ENCODE measurements at regions not wholly inside any gene's neighbourhood (a gene's known extent, or its start where the extent isn't known, plus 50 kb on each side); places are given as distances from the start of the nearest gene placed in this dataset.

- no peaks in the 10 kb centered on the region for H3K27me3 ChIP-seq (replicated peaks; ENCODE audit: control insufficient read depth, insufficient read depth, low read length)
- H3K36me3 ChIP-seq (ENCODE audit: control insufficient read depth, insufficient read depth, low read length), result no peaks in the 10 kb centered on the region
- no peak for DNase-seq (ENCODE audit: extremely low read depth, insufficient read length)
- no peak for TF ChIP-seq CTCF (IDR thresholded peaks at IDR 0.05; ENCODE audit: insufficient read depth, low read length, poor library complexity, severe bottlenecking)
- no peak overlapping the region for H3K4me3 ChIP-seq (replicated peaks; ENCODE audit: low read depth, low read length)
Observed at GRCh38 chr15:31598620-31599019, 272.0 kb downstream of the KLF13 start.

GRCh38 chr15:31605467-31605931, 278.9 kb downstream of the KLF13 start:
- no peaks in the 10 kb centered on the region for H3K36me3 ChIP-seq (ENCODE audit: control insufficient read depth, insufficient read depth, low read length)
- DNase-seq (ENCODE audit: extremely low read depth, insufficient read length), result no peak
- peak; percentile 17 for TF ChIP-seq CTCF (IDR thresholded peaks at IDR 0.05; ENCODE audit: insufficient read depth, low read length, poor library complexity, severe bottlenecking)
- no peaks in the 10 kb centered on the region; the same call in 1 of the 2 replicates for H3K27me3 ChIP-seq (replicated peaks; ENCODE audit: control insufficient read depth, insufficient read depth, low read length)
- H3K4me3 ChIP-seq (replicated peaks; ENCODE audit: low read depth, low read length), result no peak overlapping the region

- H3K4me3 ChIP-seq (replicated peaks; ENCODE audit: low read depth, low read length), result no peak overlapping the region
- no peak for DNase-seq (ENCODE audit: extremely low read depth, insufficient read length)
Observed at GRCh38 chr15:31606194-31606669, 279.6 kb downstream of the KLF13 start.

GRCh38 chr15:31606931-31607497, 280.4 kb downstream of the KLF13 start:
- no peak overlapping the region for H3K4me3 ChIP-seq (replicated peaks; ENCODE audit: low read depth, low read length)
- no peak for DNase-seq (ENCODE audit: extremely low read depth, insufficient read length)

More at GRCh38 chr15:31606194-31606669, 279.6 kb downstream of the KLF13 start:
- no peak for TF ChIP-seq CTCF (IDR thresholded peaks at IDR 0.05; ENCODE audit: insufficient read depth, low read length, poor library complexity, severe bottlenecking)
- no peaks in the 10 kb centered on the region for H3K36me3 ChIP-seq (ENCODE audit: control insufficient read depth, insufficient read depth, low read length)
- H3K27me3 ChIP-seq (replicated peaks; ENCODE audit: control insufficient read depth, insufficient read depth, low read length), result no peaks in the 10 kb centered on the region; the same call in 1 of the 2 replicates

GRCh38 chr15:31607656-31608055, 281.0 kb downstream of the KLF13 start:
- Histone ChIP-seq H3K27me3 (replicated peaks; ENCODE audit: control insufficient read depth, insufficient read depth, low read length) (no peaks in the 10 kb centered on the region; the same call in 1 of the 2 replicates), H3K36me3 (ENCODE audit: control insufficient read depth, insufficient read depth, low read length) (no peaks in the 10 kb centered on the region), H3K4me3 (replicated peaks; ENCODE audit: low read depth, low read length) (no peak overlapping the region)
- DNase-seq (ENCODE audit: extremely low read depth, insufficient read length), result no peak
- TF ChIP-seq CTCF (IDR thresholded peaks at IDR 0.05; ENCODE audit: insufficient read depth, low read length, poor library complexity, severe bottlenecking), result no peak

More at GRCh38 chr15:31606931-31607497, 280.4 kb downstream of the KLF13 start:
- no peaks in the 10 kb centered on the region; the same call in 1 of the 2 replicates for H3K27me3 ChIP-seq (replicated peaks; ENCODE audit: control insufficient read depth, insufficient read depth, low read length)
- H3K36me3 ChIP-seq (ENCODE audit: control insufficient read depth, insufficient read depth, low read length), result no peaks in the 10 kb centered on the region
- no peak for TF ChIP-seq CTCF (IDR thresholded peaks at IDR 0.05; ENCODE audit: insufficient read depth, low read length, poor library complexity, severe bottlenecking)
